ENCODE measurements at regions not wholly inside any gene's neighbourhood (a gene's known extent, or its start where the extent isn't known, plus 50 kb on each side); places are given as distances from the start of the nearest gene placed in this dataset.

DNA sequence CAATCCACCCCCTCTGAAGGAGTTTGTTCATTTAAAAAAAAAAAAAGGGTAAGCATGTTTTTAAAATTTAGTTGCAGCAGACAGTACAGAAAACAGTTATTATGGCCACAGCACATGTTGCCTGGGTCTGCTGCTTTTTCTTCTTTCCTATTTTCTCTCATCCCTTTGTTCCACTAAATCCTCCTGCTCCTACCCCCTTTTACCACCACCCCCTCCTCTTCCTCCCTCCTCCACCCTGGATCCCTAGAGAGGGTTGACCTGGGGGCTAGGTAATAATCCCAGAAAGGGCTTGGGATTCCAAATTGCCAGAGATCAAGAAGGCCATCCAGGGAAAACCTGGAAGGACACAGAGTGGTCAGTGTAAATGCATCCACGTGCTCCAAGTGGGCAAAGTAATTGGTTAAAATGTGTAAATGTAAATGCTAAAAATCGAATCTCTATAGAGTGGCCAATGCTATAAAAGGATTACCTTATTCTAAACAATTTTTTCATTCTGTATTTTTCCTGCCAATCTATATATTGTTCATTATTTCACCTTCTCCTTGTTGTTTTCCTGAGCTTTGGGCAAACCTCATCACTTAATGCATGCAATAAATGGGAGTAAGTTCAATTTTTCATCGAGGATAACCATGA, 89.0 kb upstream of the PIK3CG start:
- Mint-ChIP-seq H3K27me3 (ENCODE audit: unreplicated experiment) (no peaks in the 10 kb centered on the region), H3K27ac (ENCODE audit: unreplicated experiment) (peak overlapping the region; percentile 42), H3K4me3 (ENCODE audit: unreplicated experiment) (no peak overlapping the region), H3K4me1 (ENCODE audit: unreplicated experiment) (peaks cover 33% of the 10 kb centered on the region), H3K9me3 (ENCODE audit: unreplicated experiment) (no peaks in the 10 kb centered on the region), H3K36me3 (ENCODE audit: unreplicated experiment) (no peaks in the 10 kb centered on the region)
- TF ChIP-seq, protein P1, sequence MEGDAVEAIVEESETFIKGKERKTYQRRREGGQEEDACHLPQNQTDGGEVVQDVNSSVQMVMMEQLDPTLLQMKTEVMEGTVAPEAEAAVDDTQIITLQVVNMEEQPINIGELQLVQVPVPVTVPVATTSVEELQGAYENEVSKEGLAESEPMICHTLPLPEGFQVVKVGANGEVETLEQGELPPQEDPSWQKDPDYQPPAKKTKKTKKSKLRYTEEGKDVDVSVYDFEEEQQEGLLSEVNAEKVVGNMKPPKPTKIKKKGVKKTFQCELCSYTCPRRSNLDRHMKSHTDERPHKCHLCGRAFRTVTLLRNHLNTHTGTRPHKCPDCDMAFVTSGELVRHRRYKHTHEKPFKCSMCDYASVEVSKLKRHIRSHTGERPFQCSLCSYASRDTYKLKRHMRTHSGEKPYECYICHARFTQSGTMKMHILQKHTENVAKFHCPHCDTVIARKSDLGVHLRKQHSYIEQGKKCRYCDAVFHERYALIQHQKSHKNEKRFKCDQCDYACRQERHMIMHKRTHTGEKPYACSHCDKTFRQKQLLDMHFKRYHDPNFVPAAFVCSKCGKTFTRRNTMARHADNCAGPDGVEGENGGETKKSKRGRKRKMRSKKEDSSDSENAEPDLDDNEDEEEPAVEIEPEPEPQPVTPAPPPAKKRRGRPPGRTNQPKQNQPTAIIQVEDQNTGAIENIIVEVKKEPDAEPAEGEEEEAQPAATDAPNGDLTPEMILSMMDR (IDR thresholded peaks at IDR 0.05): no peak
- no peak for DNase-seq (ENCODE audit: extremely low spot score, unreplicated experiment)

DNA sequence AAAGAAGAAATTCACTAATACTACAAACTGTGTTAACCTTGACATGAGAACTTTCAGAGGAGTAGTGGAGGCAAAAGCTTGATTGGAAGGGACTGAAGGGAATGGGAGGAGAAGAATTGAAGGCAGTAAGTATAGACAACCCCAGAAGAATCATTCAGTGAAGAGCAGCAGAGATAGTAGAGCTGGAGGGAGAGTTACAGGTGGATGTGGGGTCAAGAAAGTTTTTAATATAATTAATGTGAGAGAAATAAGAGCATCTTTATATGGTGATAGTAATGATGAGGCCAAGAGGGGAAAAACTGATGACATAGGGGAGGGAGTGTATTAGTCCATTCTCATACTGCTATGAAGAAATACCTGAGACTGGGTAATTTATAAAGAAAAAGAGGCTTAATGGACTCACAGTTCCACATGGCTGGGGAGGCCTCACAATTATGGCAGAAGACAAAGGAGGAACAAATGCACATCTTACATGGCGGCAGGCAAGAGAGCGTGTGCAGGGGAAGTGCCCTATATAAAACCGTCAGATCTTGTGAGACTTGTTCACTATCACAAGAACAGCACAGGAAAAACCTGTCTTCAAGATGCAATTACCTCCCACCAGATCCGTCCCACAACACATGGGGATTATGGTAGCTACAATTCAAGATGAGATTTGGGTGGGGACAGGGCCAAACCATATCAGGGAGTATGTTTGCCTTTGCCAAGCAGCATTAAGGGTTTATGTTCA, 88.3 kb upstream of the PIK3CG start:
- TF ChIP-seq, protein P1 (IDR thresholded peaks at IDR 0.05): no peak

DNA sequence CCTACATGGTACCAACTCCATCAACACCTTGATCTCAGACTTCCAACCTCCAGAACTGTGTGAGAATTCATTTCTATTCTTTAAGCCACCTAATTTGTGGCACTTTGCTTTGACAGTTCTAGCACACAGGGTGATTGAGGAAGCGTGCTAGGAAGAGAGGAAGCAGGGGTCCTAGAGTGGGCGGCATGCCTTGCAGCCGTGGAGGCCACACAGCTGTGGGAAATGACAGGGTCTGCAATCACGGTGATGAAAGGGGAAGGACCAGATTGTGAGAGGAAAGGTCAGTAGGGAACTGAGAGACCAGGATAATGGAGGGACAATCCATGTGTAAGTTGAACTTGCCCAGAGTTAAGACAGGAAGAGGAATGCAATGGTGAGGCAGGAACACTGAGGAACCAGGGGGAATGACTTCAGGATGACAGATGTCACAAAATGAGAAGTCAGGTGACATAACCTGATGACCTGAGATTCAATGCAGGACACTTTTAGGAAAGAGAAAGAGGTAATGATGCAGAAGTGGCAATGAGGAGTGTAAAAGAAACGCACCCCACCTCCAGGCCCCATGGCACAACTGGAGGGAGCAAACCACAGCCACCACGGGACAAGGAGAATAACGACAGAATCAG, 87.3 kb upstream of the PIK3CG start:
- Mint-ChIP-seq H3K4me3 (ENCODE audit: unreplicated experiment) (no peak overlapping the region), H3K4me1 (ENCODE audit: unreplicated experiment) (peaks cover 27% of the 10 kb centered on the region), H3K27ac (ENCODE audit: unreplicated experiment) (no peak overlapping the region), H3K9me3 (ENCODE audit: unreplicated experiment) (no peaks in the 10 kb centered on the region), H3K27me3 (ENCODE audit: unreplicated experiment) (no peaks in the 10 kb centered on the region), H3K36me3 (ENCODE audit: unreplicated experiment) (no peaks in the 10 kb centered on the region)
- DNase-seq (ENCODE audit: extremely low spot score, unreplicated experiment): no peak
- TF ChIP-seq, protein P1 (IDR thresholded peaks at IDR 0.05): no peak

More for the DNA sequence above, 88.3 kb upstream of the PIK3CG start:
- Mint-ChIP-seq H3K4me3 (ENCODE audit: unreplicated experiment) (no peak overlapping the region), H3K36me3 (ENCODE audit: unreplicated experiment) (no peaks in the 10 kb centered on the region), H3K4me1 (ENCODE audit: unreplicated experiment) (peaks cover 33% of the 10 kb centered on the region), H3K9me3 (ENCODE audit: unreplicated experiment) (no peaks in the 10 kb centered on the region), H3K27me3 (ENCODE audit: unreplicated experiment) (no peaks in the 10 kb centered on the region), H3K27ac (ENCODE audit: unreplicated experiment) (no peak overlapping the region)
- DNase-seq (ENCODE audit: extremely low spot score, unreplicated experiment): no peak

DNA sequence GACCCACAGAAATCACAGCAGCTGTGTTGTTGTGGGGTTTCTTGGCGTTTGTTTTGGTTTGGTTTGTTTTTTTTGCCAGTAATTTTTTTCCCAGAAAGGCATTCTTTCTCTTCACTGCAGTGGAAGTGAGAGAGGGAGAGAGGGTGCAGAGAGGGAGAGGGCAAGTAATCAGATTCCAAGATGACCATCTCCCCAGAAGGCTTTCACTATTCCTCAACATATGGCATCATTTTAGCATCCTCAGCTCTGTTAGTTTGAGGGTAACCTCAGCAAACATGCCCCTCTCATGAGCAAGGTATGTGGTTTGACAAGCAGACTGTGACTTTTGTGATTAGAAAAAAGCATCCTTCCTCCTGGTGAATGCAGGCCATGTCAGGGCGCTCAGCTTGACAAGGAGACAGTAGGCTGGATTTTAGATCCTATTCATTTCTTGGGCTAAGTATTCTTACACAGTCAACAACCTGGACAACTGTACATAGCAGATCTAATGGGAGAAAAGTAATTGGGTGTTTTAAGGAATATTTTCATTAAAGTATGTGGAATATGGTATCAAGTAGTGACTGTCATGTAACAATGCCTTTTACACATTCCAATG, 86.3 kb upstream of the PIK3CG start:
- H3K36me3 Mint-ChIP-seq (ENCODE audit: unreplicated experiment): no peaks in the 10 kb centered on the region
- H3K4me3 Mint-ChIP-seq (ENCODE audit: unreplicated experiment): no peak overlapping the region
- H3K27me3 Mint-ChIP-seq (ENCODE audit: unreplicated experiment): no peaks in the 10 kb centered on the region
- peaks cover 22% of the 10 kb centered on the region for H3K4me1 Mint-ChIP-seq (ENCODE audit: unreplicated experiment)
- H3K27ac Mint-ChIP-seq (ENCODE audit: unreplicated experiment): peak overlapping the region; percentile 3
- DNase-seq (ENCODE audit: extremely low spot score, unreplicated experiment): no peak
- TF ChIP-seq, protein P1 (IDR thresholded peaks at IDR 0.05): no peak
- no peaks in the 10 kb centered on the region for H3K9me3 Mint-ChIP-seq (ENCODE audit: unreplicated experiment)

DNA sequence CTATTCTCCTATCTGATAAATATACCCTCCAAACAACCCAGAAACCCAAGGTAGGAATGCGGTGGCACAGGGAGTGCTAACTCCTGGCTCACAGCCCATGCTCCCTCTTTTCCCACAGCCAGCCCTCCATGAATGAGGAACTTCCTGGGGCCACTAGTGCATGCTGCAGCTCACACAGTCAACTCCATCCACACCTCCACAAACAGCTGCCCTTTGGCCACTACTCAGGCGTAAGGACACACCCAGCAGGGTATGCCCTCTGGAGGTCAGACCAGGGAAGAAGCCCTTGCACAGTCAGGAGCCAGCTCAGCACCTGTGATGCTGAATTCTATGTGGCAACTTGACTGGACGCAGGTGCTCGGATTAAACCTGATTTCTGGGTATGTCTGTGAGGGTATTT, 85.2 kb upstream of the PIK3CG start:
- Mint-ChIP-seq H3K4me3 (ENCODE audit: unreplicated experiment) (no peak overlapping the region), H3K27ac (ENCODE audit: unreplicated experiment) (no peak overlapping the region), H3K9me3 (ENCODE audit: unreplicated experiment) (no peaks in the 10 kb centered on the region), H3K27me3 (ENCODE audit: unreplicated experiment) (no peaks in the 10 kb centered on the region), H3K36me3 (ENCODE audit: unreplicated experiment) (no peaks in the 10 kb centered on the region), H3K4me1 (ENCODE audit: unreplicated experiment) (peaks cover 21% of the 10 kb centered on the region)
- DNase-seq (ENCODE audit: extremely low spot score, unreplicated experiment): no peak
- TF ChIP-seq, protein P1 (IDR thresholded peaks at IDR 0.05): no peak

Measured in osteocyte (in vitro differentiated cells).